ENCODE measurements at regions not wholly inside any gene's neighbourhood (a gene's known extent, or its start where the extent isn't known, plus 50 kb on each side); places are given as distances from the start of the nearest gene placed in this dataset.

DNA sequence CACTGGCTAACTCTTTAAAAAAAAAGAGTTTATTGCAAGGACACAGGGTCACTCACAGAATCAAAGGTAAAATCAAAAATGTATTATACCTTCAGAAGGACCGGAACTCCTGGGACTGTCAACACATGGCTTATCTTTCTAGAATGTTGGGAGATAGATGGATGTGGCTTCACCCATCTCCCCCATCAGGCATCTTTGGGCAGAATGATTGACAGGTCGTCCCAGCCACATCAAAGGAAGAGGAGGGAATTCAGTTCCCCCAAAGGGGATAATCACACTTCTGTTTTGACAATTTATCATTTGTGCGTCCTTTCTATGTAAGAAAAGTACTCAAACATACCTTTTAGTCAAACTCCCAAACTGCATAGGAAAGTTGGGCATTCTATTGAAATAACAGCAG is 228.6 kb upstream of the CDH5 start:
- no peak for DNase-seq (ENCODE audit: low read depth)

DNA sequence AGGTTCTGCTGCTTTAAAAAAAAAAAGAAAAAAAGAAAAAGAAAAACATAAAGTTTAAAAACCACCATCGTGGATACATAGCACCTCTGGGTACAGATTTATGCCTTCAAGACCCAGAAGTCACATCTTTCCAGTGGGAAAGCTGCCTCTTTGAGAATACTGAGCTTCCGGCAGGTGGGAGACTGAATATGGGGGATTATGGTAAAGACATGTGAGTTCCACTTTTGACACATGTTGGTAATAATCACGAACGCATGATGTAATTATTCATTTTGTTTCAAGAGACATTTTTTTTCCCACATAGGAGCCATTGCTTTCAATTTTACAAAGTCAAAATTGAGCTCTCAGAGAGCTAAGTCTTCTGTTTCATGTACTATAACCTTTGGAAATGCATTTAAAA is 229.7 kb upstream of the CDH5 start:
- no peak for DNase-seq (ENCODE audit: low read depth)

DNA sequence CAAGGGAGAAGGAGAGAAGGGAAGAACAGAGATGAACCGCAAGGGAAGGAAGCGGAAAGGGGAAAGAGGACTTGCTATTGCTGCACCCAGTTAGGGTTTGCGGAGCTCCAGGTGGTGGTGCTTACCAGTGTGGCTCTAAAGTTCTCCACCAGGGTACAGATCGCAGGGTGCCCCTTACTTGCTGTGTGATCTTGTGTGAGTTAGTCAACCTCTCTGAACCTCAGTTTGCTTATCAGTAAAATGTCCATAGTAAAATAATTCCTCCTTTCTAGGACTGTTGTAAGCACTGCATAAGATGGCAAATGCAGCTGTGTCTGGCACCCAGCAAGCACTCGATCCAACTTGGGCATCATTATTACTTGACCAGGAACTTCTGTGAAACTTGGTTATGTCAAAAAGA is 230.7 kb upstream of the CDH5 start:
- DNase-seq (ENCODE audit: low read depth), result no peak

GRCh38 chr16:66135421-66135831 is 231.1 kb upstream of the CDH5 start:
- DNase-seq (ENCODE audit: low read depth), result no peak

GRCh38 chr16:66134875-66135274 is 231.6 kb upstream of the CDH5 start:
- no peak for DNase-seq (ENCODE audit: low read depth)

DNA sequence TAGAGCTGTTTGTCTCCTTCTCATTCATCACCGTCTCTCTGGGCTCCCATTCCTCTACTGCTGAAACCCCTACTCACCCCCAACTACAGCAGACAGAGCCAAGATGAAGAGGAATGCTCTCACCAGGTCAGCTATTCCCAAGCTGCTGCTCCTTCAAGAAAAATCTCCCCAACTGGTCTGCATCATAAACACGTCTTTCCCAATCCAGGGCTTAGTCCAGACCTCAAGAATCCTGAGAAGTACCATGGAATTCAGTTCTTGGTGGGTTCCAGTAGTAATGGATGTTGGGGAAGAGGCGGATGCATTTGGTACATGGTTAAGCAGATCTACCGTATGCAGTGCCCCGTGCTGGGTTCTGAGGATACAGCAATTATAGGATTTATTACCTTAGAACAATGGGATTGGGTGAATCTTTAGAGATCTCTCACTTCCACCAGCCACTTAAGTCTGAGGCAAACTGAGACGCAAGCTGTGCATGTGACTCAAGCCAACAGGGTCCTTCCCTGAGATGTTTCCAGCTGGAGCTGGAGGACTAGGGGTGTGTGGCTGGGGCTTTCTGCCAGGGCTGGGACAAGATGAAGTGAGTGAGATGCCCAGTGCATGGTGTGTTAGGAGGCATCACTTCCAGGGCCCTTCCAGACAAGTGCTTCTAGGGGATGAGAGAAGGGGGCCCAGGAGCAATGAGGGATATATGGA is 232.7 kb upstream of the CDH5 start:
- DNase-seq (ENCODE audit: low read depth), result no peak

DNA sequence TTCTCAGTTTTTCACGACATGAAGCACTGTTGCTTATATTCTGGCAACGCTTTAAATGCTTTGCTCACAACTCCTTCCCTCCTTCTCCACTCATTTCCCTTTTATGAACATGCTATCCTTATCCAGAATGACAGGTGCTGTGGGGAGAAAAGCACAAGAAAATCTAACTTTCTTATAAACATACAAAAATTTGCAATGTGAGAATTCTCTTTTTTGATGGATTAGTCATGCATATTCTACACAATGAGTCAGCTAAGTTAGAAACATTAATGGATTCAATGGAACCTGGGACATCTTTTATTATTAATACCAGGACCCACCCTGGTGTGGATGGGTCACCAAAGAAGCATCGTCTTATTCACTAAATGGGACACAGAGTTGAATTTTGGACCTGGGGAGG is 234.6 kb upstream of the CDH5 start:
- no peak for DNase-seq (ENCODE audit: low read depth)

DNA sequence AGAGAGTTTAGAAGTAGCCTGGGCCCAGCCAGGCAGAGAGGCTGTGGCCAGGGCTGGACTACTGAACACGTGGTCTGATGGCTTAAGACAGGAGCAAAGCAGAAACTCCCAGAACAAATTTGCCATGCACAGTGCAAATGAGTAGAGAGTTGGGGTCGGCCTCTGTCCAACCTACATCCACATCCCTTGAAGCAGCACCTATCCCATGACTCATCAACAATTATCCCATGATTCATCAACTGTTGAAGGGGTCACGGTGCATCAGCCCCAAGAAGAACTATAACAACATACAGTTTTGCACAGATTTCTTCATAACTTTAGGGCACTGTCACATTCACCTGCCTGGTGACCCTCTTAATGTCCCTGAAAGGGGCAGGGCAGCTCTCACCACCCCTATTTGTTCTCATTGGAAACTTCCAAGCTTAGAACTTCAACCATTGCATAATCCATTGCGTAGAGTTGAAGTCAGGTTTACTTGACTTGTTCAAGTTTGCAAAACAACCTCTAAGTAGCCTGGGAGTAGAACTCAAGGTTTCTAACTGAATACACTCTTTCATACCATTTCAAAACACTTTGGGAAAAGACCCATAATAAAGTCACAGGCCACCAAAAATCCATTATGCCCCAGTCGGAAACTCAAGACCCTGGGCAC is 235.2 kb upstream of the CDH5 start:
- DNase-seq (ENCODE audit: low read depth), result no peak

GRCh38 chr16:66130296-66130905 is 236.1 kb upstream of the CDH5 start:
- no peak for DNase-seq (ENCODE audit: low read depth)

GRCh38 chr16:66129196-66129595 is 237.3 kb upstream of the CDH5 start:
- DNase-seq (ENCODE audit: low read depth), result no peak

DNA sequence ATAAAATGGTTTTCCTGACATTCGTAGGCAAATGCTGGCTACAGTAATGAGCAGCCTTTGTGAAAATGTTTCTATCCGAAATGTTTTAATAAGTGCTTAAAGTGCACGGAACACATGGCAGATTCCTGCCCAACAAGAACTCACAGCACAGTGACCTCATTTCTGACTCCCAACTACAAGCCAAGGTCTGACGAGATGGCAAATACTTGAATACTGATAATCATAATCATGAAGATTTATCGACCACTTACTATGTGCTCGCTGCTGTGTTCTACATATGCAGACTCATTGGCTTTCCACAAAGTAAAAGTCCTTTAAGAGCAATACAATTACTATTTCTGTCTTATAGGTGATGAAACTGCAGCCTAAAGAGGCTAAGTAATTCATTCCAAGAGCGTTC is 238.1 kb upstream of the CDH5 start:
- no peak for DNase-seq (ENCODE audit: low read depth)

DNA sequence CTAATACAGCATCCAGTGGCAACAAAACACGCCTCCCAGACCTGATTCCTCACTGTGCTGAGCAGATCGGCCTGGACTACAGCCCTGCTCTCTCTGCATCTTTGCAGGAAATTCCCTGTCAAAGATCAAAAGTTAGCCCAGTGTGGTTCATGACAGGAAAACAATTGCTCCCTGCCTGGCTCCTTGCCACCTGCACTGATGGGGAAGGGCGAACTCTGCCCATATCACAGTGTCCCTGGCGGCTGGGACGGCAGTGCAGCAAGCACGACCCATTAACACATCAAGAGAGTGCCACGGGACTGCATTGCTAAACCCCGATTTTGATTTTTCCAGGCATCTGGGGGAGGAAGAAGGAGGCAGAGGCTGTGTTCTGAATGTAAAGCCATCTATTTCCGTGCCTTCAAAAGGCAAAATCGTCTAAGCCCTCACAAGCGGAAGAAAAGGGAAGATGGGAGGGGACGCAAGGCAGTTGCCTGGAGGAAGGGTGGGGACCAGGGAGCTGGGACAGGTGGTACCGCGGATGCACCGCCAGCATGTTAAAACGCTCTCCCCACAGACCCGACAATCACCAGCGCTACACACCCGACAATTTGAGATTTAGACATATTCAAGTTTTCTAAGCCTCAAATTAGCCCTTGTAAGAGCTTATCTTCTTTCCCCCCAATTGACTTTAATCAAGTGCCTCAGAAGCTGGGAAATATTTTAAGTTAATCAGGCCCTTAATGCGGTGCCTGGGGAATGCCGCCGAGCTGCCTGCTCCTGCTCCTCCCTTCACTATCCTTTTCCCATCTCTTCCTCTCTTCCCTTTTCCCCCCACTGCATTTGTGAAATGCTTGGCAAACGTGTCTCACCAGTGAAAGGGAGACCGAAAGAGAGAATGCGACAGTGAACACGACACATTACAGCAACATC is 238.8 kb upstream of the CDH5 start:
- DNase-seq (ENCODE audit: low read depth), result no peak

- no peak for DNase-seq (ENCODE audit: low read depth)
Measured at GRCh38 chr16:66121466-66121865, 245.0 kb upstream of the CDH5 start.

- DNase-seq (ENCODE audit: low read depth), result no peak
Measured at GRCh38 chr16:66120656-66121055, 245.8 kb upstream of the CDH5 start.

DNA sequence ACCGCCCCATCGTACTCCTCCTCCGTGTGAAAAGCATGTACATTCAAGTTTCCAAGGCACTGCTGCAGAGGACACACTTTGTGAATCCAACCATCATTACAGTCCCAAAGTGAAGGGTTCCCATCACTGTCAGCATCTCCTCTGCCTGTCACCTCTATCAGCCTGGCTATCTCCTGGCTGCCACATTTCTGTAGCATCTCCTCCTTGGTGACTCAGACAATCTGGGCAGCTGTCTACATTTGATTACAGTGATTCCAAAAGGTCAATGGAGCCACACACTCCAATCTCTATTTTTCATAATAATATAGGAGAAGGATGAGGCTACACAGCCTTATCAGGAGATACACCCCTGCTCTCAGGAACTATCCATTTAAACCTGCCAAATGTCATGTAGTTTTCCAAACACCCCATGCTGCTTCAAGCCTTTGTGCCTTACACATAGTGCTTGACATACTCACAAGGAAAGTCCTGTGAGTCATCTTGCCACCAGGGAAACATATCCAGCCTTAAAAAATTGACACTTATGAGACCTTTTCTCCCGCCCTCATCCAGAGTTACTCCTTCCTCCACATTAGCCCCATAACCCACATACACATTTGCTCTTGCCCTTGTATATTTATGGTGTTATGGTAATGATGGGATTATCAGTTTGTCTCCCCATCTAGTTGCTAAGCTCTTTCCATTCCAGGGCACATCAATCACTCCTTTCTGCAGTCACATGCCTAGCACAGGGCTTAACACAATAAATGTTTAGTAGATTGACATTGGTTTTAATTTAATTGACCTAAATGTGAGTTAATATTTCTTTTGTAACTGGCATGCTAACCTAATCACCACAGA is 250.1 kb upstream of the CDH5 start:
- DNase-seq (ENCODE audit: low read depth), result no peak

- DNase-seq (ENCODE audit: low read depth), result no peak
Measured at GRCh38 chr16:66115373-66115772, 251.1 kb upstream of the CDH5 start.

GRCh38 chr16:66113223-66113622 is 253.3 kb upstream of the CDH5 start:
- no peak for DNase-seq (ENCODE audit: low read depth)

GRCh38 chr16:66109677-66110076 is 256.8 kb upstream of the CDH5 start:
- DNase-seq (ENCODE audit: low read depth), result no peak

- no peak for DNase-seq (ENCODE audit: low read depth)
Measured at GRCh38 chr16:66107661-66108060, 258.8 kb upstream of the CDH5 start.

DNA sequence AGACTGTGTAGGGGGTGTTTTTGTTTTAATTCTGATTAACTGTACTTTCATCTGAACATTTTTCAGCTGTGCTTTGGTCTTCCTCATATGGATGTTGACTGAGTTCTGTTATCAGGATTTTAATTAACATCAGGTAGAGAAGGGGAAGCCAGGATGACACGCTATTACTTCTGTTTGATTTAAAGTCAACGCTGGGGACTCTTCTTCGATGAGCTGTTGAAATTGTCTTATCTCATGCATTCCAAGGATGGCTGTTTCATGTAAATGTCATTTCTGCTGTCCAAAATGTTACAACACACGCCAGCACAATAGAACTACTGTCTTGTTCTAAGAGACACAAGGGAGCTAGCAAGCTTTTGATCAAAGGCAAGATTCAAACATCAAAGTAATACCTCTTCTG is 263.3 kb upstream of the CDH5 start:
- DNase-seq (ENCODE audit: low read depth), result no peak

- no peak for DNase-seq (ENCODE audit: low read depth)
Measured at GRCh38 chr16:66099306-66099705, 267.2 kb upstream of the CDH5 start.

DNA sequence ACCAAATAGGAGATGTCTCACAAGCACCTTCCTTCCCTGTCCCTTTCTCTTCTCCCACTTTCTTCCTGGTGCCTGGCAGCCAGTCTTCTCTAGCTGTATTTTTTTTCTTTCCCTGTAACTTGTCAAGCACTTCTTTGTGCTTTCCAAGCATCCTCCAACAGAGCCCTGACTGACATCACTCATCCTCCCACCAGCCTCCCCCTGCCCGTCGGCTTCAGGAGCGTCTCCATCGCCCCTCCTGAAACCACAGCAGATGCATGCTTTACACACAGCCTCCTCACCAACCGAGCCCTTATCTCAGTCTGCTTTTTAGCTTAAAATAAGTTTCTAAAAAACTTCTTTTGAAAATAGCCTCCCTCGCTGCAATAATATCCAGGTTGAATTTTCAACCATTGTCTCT is 268.7 kb upstream of the CDH5 start:
- DNase-seq (ENCODE audit: low read depth), result no peak
